GM18505 (cell line): ENCODE measurements at regions not wholly inside any gene's neighbourhood (a gene's known extent, or its start where the extent isn't known, plus 50 kb on each side); places are given as distances from the start of the nearest gene placed in this dataset.

Source experiments
- ATAC-seq: cut with Tn5 transposase; IDR thresholded peaks from one replicate; pipeline ENCODE4 v1.9.1; 2021; ENCODE audit not compliant: unreplicated experiment
- POLR2A ChIP-seq: IDR thresholded peaks from 4 replicates; pipeline ENCODE4 v1.6.1; 2011; ENCODE audit warnings: borderline replicate concordance; ENCODE audit not compliant: insufficient read depth, insufficient read length; ENCODE audit errors: extremely low read depth

DNA sequence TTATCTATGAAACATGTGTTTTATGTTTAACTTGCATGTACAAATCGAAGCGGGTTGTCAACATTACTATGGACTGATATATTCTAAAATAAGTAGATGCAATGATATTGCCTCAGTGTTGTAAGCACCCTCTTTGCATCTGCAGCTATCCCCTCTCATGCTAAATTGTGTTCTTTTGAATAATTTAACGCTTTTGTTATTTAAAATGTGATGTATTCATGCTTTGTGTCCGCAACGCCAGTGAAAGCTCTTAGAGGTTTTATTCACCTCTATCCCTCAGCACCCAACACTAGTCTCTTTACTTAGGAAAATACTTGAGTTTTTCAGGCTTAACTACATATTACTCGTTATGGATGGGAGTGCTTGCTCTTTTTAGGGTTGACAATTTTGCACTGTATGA, 173.7 kb upstream of the ID4 start:
- no peak for TF ChIP-seq POLR2A
- ATAC-seq = no peak

DNA sequence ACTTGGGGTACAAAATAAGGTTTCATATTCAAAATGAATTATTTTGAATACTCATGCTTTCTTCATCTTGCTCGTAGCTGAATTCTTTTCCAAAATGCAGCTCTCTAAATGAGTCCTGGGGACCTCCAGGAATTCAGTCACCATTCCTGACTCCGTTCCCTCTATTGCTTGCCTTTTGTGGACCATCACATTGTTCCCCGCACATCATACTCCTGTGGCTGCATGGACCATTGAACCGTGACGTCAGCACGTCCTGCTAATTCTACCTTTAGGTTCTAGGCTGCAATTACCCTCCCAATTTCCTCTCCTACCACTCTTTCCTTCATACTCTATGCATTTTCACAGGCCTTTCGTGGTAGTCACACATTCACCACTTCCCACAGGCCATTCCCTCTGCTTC, 173.1 kb upstream of the ID4 start:
- TF ChIP-seq POLR2A = no peak
- ATAC-seq = no peak

DNA sequence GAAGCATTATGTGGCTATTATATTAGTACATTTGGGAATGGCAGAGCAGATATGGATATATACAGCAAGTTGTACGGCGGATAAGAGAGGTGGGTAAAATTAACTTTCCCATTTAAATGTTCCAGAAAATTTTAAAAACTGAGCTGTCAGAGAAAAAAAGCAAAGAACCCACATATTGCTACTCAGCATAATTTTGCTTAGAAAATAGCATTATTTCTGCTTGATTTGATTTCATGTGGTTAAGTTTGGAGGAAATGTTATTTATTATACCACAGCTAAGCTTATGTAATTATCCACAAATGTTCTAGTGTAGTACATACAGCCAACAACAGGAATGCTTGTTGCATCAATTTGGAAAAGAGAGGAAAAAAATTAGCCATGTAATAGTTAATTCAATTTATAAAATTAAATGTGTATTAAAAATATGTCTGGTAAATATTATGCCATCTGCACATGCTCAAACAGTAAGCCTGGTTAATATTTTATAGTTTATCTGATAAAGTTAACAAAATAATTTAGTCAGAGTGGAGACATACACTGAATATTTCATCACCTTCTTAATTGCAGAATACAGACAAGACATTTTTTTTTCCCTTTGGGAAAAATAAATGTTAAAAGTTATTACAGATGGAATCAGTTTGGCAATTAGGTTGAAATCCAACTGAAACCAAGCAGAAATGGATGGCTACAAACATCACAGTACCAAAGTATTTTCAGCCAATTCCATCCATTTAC, 172.1 kb upstream of the ID4 start:
- ATAC-seq = no peak
- no peak for TF ChIP-seq POLR2A

DNA sequence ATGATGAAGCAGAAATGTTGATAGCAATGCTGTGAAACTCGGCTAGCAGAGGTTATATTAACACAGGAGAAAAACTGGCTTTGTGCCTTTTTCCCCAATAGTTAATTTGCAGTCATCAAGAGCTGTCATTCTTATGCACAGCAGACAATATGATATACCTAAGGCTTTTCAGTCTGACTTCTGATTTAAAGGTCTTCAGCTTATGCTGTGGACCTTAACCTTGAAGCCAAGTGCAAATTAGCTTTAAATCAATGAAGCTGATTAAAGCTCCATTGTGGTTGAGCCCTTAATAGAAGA, 171.6 kb upstream of the ID4 start:
- TF ChIP-seq POLR2A = no peak
- no peak for ATAC-seq

DNA sequence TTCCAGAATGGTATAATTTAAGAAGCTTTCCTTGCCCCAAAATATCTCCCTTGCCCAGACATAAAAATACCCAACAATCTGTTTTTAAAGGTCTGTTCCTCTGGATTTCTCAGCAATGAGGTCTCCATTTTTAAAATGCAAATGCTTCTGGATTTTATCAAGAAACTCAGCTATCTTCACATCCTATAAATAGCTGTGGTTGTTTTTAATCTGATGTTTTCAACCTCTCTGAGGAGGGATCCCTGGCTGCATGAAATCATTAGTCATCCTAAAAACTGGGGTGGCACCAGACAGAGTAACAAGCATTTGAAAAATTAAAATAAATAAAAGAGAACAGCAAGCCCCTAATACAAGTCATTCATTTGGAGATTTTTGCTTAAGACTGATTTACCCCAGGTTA, 168.5 kb upstream of the ID4 start:
- ATAC-seq = no peak
- no peak for TF ChIP-seq POLR2A

DNA sequence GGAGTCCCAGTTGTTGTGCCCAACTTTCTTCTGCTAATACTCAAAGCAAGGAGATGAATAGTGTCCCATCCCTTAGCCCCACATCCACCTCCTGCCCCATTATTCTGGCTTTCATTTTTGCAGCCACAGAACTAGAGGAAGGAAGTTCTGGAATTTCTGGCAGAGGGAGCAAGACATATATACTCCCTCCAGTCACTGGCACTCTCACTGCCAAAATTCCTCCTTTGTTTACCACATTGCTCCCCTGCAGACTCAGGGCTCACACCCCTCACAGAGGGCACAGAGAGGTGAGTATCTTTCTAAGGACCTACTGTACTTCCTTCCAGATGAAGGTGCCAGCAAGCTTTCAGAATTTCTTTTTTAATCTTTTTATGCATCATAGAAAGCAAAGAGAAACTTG, 168.0 kb upstream of the ID4 start:
- no peak for ATAC-seq
- TF ChIP-seq POLR2A = no peak

DNA sequence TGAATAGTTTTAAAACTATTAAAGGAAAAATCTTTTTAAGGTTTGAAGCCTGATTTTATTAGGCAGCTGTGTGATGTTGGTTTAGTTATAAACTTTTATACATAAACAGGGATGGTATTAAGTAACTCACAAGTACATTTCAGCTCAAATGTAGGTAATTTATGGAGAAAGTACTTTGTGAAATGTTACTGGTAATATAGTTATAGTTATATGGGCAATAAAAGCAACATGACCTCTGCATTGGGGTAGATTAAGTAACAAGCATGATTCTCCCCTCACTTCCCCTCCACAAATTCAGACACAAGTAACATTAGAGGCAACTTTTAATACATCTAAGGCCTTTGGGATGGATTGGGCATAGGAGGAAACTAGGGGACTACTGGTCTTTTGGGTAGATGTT, 154.3 kb upstream of the ID4 start:
- no peak for TF ChIP-seq POLR2A
- ATAC-seq = no peak

DNA sequence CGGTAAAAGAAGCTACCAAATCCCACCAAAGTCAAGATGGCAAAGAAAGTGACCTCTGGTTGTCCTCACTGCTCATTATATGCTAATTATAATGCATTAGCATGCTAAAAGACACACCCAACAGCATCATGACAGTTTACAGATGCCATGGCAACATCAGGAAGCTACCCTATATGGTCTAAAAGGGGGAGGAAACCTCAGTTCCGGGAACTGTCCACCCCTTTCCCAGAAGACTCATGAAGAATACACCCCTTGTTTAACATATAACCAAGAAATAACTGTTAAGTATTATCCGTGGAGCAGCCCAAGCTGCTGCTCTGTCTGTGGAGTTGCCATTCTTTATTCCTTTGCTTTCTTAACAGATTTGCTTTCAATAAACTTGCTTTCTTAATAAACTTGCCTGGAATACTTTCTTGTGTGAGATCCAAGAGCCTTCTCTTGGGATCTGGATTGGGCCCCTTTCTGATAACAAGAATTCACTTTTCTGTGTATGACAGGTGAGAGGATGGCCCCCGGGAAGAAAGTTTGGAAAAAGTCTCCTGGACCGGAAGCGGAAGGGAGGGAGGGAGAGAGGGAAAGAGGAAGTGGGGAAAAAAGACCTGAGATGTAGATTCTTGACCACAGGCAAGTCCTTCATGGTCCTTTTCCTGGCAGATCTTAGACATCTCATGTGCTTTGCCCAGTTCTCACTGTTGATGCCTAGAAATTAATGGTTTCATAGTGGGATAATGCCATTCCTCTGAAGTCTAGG, 146.7 kb upstream of the ID4 start:
- ATAC-seq = no peak
- TF ChIP-seq POLR2A = no peak

DNA sequence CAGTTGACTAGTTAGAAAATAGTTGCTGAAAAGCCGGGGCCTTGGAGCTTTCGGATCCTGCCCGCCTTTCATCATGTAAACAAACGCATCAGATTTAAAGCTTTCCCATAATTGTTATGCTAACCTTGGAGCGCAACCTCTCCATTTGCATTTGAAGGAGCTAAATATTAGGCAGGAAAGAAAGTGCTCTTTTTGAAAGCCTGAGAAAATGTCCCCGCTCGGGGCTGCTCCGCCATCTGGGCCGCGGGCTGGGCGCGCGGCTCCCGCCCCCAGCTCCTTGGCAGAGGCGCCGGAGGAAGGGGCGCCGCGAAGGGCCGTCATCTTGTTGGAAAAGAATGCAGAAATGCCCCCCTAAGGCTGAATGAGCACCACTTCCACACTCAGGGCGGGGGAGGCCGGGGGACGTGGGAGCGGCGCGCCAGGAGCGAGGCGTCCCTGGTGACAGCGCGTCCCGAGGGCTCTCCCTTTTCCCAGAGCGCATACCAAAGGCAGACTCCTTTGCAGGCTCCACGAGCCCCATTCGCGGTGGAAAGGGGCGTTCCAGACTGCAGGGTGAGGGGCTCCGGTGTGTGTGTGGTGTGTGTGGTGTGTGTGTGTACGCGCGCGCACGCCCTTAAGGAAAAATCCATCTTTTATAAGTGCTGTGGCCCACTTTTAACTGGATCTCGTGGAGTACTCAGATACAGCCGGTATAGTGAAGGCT, 145.6 kb upstream of the ID4 start:
- no peak for TF ChIP-seq POLR2A
- ATAC-seq = no peak

DNA sequence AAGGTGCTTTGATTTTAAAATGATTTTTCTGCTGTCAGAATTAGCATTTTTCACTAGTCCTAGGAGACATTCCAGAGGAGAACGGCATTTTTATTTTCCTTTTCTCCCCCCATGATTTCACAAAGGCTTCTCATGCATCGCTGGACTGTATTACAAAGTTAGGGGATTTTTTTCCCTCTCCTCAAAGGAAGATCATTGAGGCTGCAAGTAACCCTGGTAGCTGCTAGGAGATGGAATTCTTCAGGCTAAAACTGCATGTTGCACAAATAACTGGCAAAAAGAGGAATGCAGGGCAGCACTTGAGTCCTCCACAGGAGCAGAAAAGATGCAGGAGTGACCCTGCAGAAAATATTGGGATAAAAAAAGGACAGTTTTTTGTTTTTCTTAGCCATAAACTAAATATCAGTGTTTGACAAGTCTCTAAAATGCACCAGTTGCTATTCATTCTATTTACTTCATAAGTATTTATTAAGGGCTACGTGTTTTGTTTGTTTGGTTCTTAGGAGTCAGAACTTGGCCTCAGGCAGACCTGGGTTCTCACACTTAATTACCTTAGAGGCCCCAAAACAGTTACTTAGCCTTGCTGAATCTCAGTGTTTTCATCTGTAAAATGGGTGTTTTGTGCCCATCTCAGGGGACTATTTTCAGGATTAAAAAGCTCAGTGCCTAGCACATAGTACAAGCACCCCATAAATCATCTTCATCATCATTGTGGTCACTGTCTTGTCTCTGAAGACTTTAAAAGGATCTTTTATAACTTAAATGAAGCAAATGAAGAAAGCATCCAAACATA, 144.5 kb upstream of the ID4 start:
- ATAC-seq = no peak
- no peak for TF ChIP-seq POLR2A

DNA sequence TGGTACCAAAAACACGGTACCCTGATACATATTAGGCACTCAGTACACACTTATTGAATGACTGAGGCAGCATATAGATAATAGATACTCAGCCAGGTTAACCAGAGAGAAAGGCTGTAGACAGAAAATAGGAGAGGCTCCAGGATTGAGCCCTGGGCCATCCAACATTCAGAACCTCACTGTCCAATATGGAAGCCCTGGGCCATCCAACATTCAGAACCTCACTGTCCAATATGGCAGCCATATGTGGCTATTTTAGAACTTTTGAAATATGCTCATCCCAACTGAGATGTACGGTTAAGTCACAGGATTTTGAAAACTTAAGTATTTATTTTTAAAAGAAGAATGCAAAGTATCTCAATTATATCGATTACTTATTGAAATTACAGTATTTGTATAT, 142.5 kb upstream of the ID4 start:
- no peak for TF ChIP-seq POLR2A
- ATAC-seq = no peak

DNA sequence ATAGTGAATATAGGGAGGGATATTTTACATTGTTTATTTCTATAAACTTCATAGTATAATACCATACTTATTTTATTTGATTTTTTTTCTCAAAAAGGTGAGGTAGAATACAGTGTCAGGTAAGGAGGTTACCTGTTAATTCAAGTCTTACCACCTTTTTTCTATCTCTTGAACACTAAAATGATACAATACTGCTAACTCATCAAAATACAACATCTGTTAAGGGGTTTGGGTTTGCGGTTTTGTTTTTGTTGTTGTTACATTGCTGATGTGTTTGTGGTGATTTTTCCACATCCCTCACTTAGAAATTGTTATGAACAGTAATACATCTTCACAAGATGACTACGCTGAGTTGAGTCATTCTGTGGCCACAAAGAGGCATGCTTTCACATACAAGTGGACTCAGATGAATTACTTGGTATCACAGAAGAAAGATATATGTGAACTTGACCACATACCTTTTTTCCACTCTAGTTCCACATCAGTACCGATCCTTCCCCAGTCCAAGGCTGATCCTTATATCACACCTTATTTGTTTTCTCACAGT, 139.4 kb upstream of the ID4 start:
- TF ChIP-seq POLR2A = no peak
- ATAC-seq = no peak

DNA sequence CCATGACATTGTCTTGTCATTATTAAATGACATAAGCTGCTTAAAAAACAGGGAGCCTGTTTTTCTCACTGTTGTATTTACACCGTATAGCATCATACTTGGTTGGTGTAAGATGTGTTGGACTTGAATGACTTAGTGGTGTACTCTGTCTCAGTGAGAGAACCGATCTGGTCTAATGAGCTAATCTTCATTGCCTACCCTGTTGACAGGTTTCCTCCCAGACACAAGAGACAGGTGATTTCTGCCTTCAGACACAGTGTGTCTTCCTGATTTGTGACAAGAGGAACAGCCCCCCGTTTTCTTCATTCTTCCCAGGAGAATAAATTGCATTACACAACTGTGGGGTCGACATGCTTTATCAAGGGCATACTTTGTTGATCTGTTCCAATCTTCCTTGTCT, 137.2 kb upstream of the ID4 start:
- no peak for ATAC-seq

DNA sequence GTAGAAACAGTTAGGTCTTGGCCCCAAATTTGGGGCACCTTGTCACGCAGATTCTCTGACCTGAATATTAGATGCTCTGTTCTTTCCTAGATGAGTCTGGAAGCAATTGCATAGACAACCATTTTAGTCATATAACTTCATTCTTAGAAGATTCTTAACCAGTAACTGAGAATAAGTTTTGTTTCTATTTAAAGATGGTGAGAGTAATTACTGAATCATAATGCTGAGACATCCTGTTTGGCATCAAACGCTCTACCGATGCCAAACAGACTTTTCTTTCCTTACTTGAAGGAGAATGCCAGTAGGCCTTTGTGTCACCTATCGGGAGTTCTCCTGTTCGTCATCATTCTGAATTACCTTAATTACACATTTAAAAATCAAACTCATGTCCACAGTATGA, 131.6 kb upstream of the ID4 start:
- TF ChIP-seq POLR2A = no peak
- no peak for ATAC-seq

More for the DNA sequence above, 137.2 kb upstream of the ID4 start:
- TF ChIP-seq POLR2A = no peak
